Body of pancreas (tissue), 4 donors: ENCODE measurements at regions not wholly inside any gene's neighbourhood (a gene's known extent, or its start where the extent isn't known, plus 50 kb on each side); places are given as distances from the start of the nearest gene placed in this dataset.

Experiments
- ATAC-seq: fragments of 150-250 bp; one replicate; pipeline ENCODE4 v1.9.1; 2016
- DNase-seq, 4 donors: peaks; one replicate each; pipeline ENCODE4 v3.0.0-alpha.2; 2019
- H3K27ac ChIP-seq, 4 donors: fragments of 200-600 bp; sonication (generic); 1 replicate in 3 of 4; 2 replicates in 1 of 4; pipeline versions ENCODE4 v1.5.1 to v1.6.1; 2016 to 2019; ENCODE audit warnings: mild to moderate bottlenecking in 1 of 4, mixed read lengths in 1 of 4, moderate library complexity in 1 of 4
- H3K27me3 ChIP-seq, 2 donors: fragments of 200-600 bp; sonication (generic); one replicate each; pipeline ENCODE4 v1.6.0; 2016; ENCODE audit warnings: mild to moderate bottlenecking in 1 of 2
- H3K36me3 ChIP-seq, 2 donors: fragments of 200-600 bp; sonication (generic); replicated peaks in 1 of 2; 2 replicates each; pipeline ENCODE4 v1.5.1; 2016; ENCODE audit warnings: low read depth in 2 of 2; ENCODE audit not compliant: insufficient read depth in 1 of 2
- H3K4me1 ChIP-seq: fragments of 200-600 bp; sonication (generic); one replicate; pipeline ENCODE4 v1.6.0; 2016
- H3K4me3 ChIP-seq, 2 donors: fragments of 200-600 bp; sonication (generic); 1 replicate in 1 of 2; 2 replicates in 1 of 2; pipeline ENCODE4 v1.5.1; 2016 to 2019
- H3K9me3 ChIP-seq, 3 donors: fragments of 200-600 bp; sonication (generic); 1 replicate in 2 of 3; 2 replicates in 1 of 3; pipeline ENCODE4 v1.5.1; 2016
- CTCF ChIP-seq, 7 experiments: fragments of 450-650 bp in 4 of 7; fragments of 200-600 bp in 3 of 7; sonication (generic) in 3 of 7; IDR thresholded peaks; one replicate each; pipeline ENCODE4 v1.5.1; 2016 to 2019; ENCODE audit warnings: antibody characterized with exemption in 7 of 7
- POLR2A ChIP-seq, 3 donors: fragments of 450-650 bp; IDR thresholded peaks; one replicate each; pipeline ENCODE4 v1.6.1; 2016; ENCODE audit warnings: antibody characterized with exemption in 3 of 3, mild to moderate bottlenecking in 2 of 3
- WGBS, 2 donors: methylation state at CpG; one replicate each; pipeline ENCODE4 v1.1.5; 2017; 5-methylcytosine and 5-hydroxymethylcytosine counted together
- intact Hi-C: fragments of 100-400 bp; cut with DNase I; formaldehyde crosslinking; loops from one replicate; pipeline ENCODE4 v1.15.1; 2023

GRCh38 chr14:30223385-30223785, 295.7 kb upstream of the PRKD1 start:
- no peaks in the 10 kb centered on the region for H3K36me3 ChIP-seq
- peaks cover 42% of the 10 kb centered on the region for H3K4me1 ChIP-seq
- TF ChIP-seq POLR2A (IDR thresholded peaks at IDR 0.05) (no peak), CTCF (IDR thresholded peaks at IDR 0.05) (no peak)
- H3K9me3 ChIP-seq: no peaks in the 10 kb centered on the region
- DNase-seq (peak; percentile 92 to 97 (median 97)), ATAC-seq (peak; percentile 98)
- 6 to 12% methylated on average over 2 of the region's 2 CpGs for WGBS, 2 donors
- no peak overlapping the region for H3K4me3 ChIP-seq
- intact Hi-C loops: no loop called here
- H3K27ac ChIP-seq: peak overlapping the region; percentile 17 to 86 (median 75)
- H3K27me3 ChIP-seq: no peaks in the 10 kb centered on the region

GRCh38 chr14:30223966-30224365, 296.3 kb upstream of the PRKD1 start:
- ATAC-seq (peak; percentile 84), DNase-seq (peak; percentile 83 to 88 (median 86))
- Histone ChIP-seq H3K4me1 (peaks cover 42% of the 10 kb centered on the region), H3K27me3 (no peaks in the 10 kb centered on the region), H3K36me3 (no peaks in the 10 kb centered on the region), H3K27ac (peak overlapping the region; percentile 53 to 86 (median 75)), H3K9me3 (no peaks in the 10 kb centered on the region), H3K4me3 (no peak overlapping the region)
- intact Hi-C loops: no loop called here
- TF ChIP-seq POLR2A (IDR thresholded peaks at IDR 0.05): no peak
- peak in 1 of 7 experiments; percentile 2 for TF ChIP-seq CTCF (IDR thresholded peaks at IDR 0.05)
- WGBS, 2 donors: 9 to 24% methylated on average over 3 of the region's 3 CpGs

- no peak for ATAC-seq
- no peak for TF ChIP-seq CTCF (IDR thresholded peaks at IDR 0.05)
- TF ChIP-seq POLR2A (IDR thresholded peaks at IDR 0.05): no peak
- DNase-seq: peak in 1 of 4 donors; percentile 16
- H3K9me3 ChIP-seq: no peaks in the 10 kb centered on the region
- intact Hi-C loops: no loop called here
- H3K27ac ChIP-seq: peak overlapping the region in 1 of 4 donors; percentile 86
- WGBS, 2 donors: 62 to 71% methylated on average over 1 of the region's 1 CpG
- no peaks in the 10 kb centered on the region for H3K36me3 ChIP-seq
- H3K4me3 ChIP-seq: no peak overlapping the region
- peaks cover 42% of the 10 kb centered on the region for H3K4me1 ChIP-seq
- H3K27me3 ChIP-seq: no peaks in the 10 kb centered on the region
Observed at GRCh38 chr14:30225176-30225575, 297.5 kb upstream of the PRKD1 start.

- no peaks in the 10 kb centered on the region for H3K36me3 ChIP-seq
- intact Hi-C loops: no loop called here
- no peak for TF ChIP-seq POLR2A (IDR thresholded peaks at IDR 0.05)
- no peak for ATAC-seq
- 51 to 56% methylated on average over 3 of the region's 3 CpGs for WGBS, 2 donors
- no peaks in the 10 kb centered on the region for H3K27me3 ChIP-seq
- DNase-seq: no peak
- H3K4me3 ChIP-seq: no peak overlapping the region
- H3K27ac ChIP-seq: no peak overlapping the region
- H3K4me1 ChIP-seq: peaks cover 29% of the 10 kb centered on the region
- H3K9me3 ChIP-seq: no peaks in the 10 kb centered on the region
Observed at GRCh38 chr14:30227436-30227835, 299.8 kb upstream of the PRKD1 start.

- Histone ChIP-seq H3K4me1 (peaks cover 24% of the 10 kb centered on the region), H3K4me3 (no peak overlapping the region), H3K27ac (no peak overlapping the region), H3K27me3 (no peaks in the 10 kb centered on the region), H3K9me3 (no peaks in the 10 kb centered on the region), H3K36me3 (no peaks in the 10 kb centered on the region)
- intact Hi-C loops: no loop called here
- ATAC-seq (no peak), DNase-seq (peak in 2 of 4 donors; percentile 7 to 26)
- TF ChIP-seq POLR2A (IDR thresholded peaks at IDR 0.05): no peak
- no peak for TF ChIP-seq CTCF (IDR thresholded peaks at IDR 0.05)
- 21 to 26% methylated on average over 2 of the region's 2 CpGs for WGBS, 2 donors
Observed at GRCh38 chr14:30227876-30228275, 300.2 kb upstream of the PRKD1 start.
